ENCODE measurements at regions not wholly inside any gene's neighbourhood (a gene's known extent, or its start where the extent isn't known, plus 50 kb on each side); places are given as distances from the start of the nearest gene placed in this dataset.

- no peak for DNase-seq
Observed at GRCh38 chr18:78085241-78086185, 835.9 kb downstream of the GALR1 start.

GRCh38 chr18:78086931-78087330 is 837.3 kb downstream of the GALR1 start:
- no peak for DNase-seq

- no peak for DNase-seq
Observed at GRCh38 chr18:78087338-78087737, 837.7 kb downstream of the GALR1 start.

GRCh38 chr18:78090584-78090983 is 840.9 kb downstream of the GALR1 start:
- no peak for DNase-seq

- DNase-seq = no peak
Observed at GRCh38 chr18:78092901-78093300, 843.3 kb downstream of the GALR1 start.

- no peak for DNase-seq
Observed at GRCh38 chr18:78099979-78100588, 850.4 kb downstream of the GALR1 start.

- no peak for DNase-seq
Observed at GRCh38 chr18:78101091-78101490, 851.4 kb downstream of the GALR1 start.

- DNase-seq = no peak
Observed at GRCh38 chr18:78102135-78102534, 852.5 kb downstream of the GALR1 start.

- no peak for DNase-seq
Observed at GRCh38 chr18:78105611-78106010, 856.0 kb downstream of the GALR1 start.

- DNase-seq = no peak
Observed at GRCh38 chr18:78106946-78107345, 857.3 kb downstream of the GALR1 start.

- DNase-seq = no peak
Observed at GRCh38 chr18:78107363-78107762, 857.7 kb downstream of the GALR1 start.

GRCh38 chr18:78108554-78108953 is 858.9 kb downstream of the GALR1 start:
- DNase-seq = no peak

GRCh38 chr18:78113136-78113939 is 863.7 kb downstream of the GALR1 start:
- DNase-seq = no peak

GRCh38 chr18:78113940-78114251 is 864.2 kb downstream of the GALR1 start:
- no peak for DNase-seq

- DNase-seq = no peak
Observed at GRCh38 chr18:78115896-78116561, 863.6 kb upstream of the SALL3 start.

- no peak for DNase-seq
Observed at GRCh38 chr18:78123144-78123909, 856.3 kb upstream of the SALL3 start.

GRCh38 chr18:78123926-78124797 is 855.5 kb upstream of the SALL3 start:
- no peak for DNase-seq

- no peak for DNase-seq
Observed at GRCh38 chr18:78125206-78125896, 854.3 kb upstream of the SALL3 start.

- no peak for DNase-seq
Observed at GRCh38 chr18:78126106-78126505, 853.5 kb upstream of the SALL3 start.

- no peak for DNase-seq
Observed at GRCh38 chr18:78126536-78126935, 853.1 kb upstream of the SALL3 start.

- no peak for DNase-seq
Observed at GRCh38 chr18:78127041-78127440, 852.6 kb upstream of the SALL3 start.

All from activated CD4-positive, alpha-beta T cell treated with anti-CD3 and anti-CD28 coated beads for 48 hours (primary cell).